ENCODE measurements at regions not wholly inside any gene's neighbourhood (a gene's known extent, or its start where the extent isn't known, plus 50 kb on each side); places are given as distances from the start of the nearest gene placed in this dataset.

DNA sequence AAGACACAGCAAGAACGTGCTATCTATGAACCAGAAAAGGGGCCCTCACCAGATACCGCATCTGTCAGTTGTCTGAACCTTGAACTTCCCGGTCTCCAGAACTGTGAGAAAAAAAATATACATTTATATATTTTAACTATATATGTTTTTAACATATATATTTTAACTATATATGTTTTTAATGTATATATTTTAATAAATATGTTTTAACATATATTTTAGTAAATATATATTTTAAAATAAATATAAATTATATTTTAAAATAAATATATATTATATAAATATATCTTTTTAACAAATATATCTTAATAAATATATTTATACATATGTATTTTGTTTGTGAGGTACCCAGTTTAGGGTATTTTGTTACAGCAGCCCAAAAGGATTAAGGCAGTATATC lies 958.2 kb upstream of the AUTS2 start:
- H2AFZ ChIP-seq (ENCODE audit: low read length) = no peak overlapping the region
- no peaks in the 10 kb centered on the region for H3K36me3 ChIP-seq (ENCODE audit: insufficient read depth, low read length)
- H3K4me3 ChIP-seq (ENCODE audit: insufficient read depth, low read length) = no peak overlapping the region
- TF ChIP-seq, protein P1, sequence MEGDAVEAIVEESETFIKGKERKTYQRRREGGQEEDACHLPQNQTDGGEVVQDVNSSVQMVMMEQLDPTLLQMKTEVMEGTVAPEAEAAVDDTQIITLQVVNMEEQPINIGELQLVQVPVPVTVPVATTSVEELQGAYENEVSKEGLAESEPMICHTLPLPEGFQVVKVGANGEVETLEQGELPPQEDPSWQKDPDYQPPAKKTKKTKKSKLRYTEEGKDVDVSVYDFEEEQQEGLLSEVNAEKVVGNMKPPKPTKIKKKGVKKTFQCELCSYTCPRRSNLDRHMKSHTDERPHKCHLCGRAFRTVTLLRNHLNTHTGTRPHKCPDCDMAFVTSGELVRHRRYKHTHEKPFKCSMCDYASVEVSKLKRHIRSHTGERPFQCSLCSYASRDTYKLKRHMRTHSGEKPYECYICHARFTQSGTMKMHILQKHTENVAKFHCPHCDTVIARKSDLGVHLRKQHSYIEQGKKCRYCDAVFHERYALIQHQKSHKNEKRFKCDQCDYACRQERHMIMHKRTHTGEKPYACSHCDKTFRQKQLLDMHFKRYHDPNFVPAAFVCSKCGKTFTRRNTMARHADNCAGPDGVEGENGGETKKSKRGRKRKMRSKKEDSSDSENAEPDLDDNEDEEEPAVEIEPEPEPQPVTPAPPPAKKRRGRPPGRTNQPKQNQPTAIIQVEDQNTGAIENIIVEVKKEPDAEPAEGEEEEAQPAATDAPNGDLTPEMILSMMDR (IDR thresholded peaks at IDR 0.05; ENCODE audit: extremely low read depth, low read depth, low read length) = no peak
- no peak overlapping the region for H3K27ac ChIP-seq (ENCODE audit: low read depth, low read length)
- no peak for DNase-seq (ENCODE audit: insufficient read length, low spot score, missing footprints)
- no peaks in the 10 kb centered on the region for H3K4me1 ChIP-seq (ENCODE audit: insufficient read depth, low read length)
- H4K20me1 ChIP-seq (ENCODE audit: insufficient read depth, low read length) = no peaks in the 10 kb centered on the region
- no peaks in the 10 kb centered on the region for H3K79me2 ChIP-seq (ENCODE audit: insufficient read depth, low read length)
- no peak overlapping the region for H3K4me2 ChIP-seq (ENCODE audit: insufficient read depth, low read length)
- no peaks in the 10 kb centered on the region for H3K27me3 ChIP-seq (ENCODE audit: insufficient read depth, low read length)
- no peaks in the 10 kb centered on the region for H3K9me3 ChIP-seq (ENCODE audit: low read depth, low read length)

DNA sequence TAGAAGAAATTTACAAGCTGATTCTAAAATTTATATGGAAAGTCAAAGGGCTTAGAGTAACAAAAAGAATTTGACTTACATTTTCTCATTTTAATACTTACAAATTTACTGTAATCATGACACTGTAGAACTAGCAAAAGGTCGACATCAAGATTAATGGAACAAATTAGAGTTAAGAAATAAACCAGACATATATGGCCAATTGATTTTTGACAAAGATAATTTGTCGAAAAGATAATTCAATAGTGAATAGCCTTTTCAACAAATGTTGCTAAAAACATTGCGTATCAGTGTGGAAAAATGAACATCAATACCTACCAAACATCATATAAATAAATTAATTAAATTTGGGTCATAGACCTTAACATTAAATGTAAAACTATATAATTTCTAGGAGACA lies 955.5 kb upstream of the AUTS2 start:
- Histone ChIP-seq H3K27ac (ENCODE audit: low read depth, low read length) (no peak overlapping the region), H3K79me2 (ENCODE audit: insufficient read depth, low read length) (no peaks in the 10 kb centered on the region), H3K4me1 (ENCODE audit: insufficient read depth, low read length) (no peaks in the 10 kb centered on the region), H4K20me1 (ENCODE audit: insufficient read depth, low read length) (no peaks in the 10 kb centered on the region), H3K4me2 (ENCODE audit: insufficient read depth, low read length) (no peak overlapping the region), H3K27me3 (ENCODE audit: insufficient read depth, low read length) (no peaks in the 10 kb centered on the region), H3K9me3 (ENCODE audit: low read depth, low read length) (no peaks in the 10 kb centered on the region), H2AFZ (ENCODE audit: low read length) (no peak overlapping the region), H3K4me3 (ENCODE audit: insufficient read depth, low read length) (no peak overlapping the region), H3K36me3 (ENCODE audit: insufficient read depth, low read length) (no peaks in the 10 kb centered on the region)
- DNase-seq (ENCODE audit: insufficient read length, low spot score, missing footprints) = no peak
- TF ChIP-seq, protein P1 (IDR thresholded peaks at IDR 0.05; ENCODE audit: extremely low read depth, low read depth, low read length) = no peak

DNA sequence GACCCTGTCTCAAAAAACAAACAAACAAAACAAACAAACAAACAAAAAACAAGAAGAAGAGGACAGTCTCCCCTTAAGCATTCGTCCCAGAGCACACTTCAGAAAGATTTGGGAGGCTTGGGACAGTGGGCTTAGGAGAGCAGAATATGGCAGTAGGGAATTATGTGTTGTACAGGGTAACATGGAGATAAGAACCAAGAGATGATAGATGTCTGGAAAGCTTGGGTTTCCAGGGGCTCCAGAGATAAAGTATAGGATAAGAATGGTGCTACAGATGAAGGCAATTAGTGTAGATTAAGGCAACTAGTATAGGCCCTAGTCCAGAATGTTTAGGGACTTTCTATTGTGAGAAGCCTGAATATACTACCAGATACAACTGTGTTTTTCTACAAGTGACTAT lies 934.9 kb upstream of the AUTS2 start:
- Histone ChIP-seq H3K4me3 (ENCODE audit: insufficient read depth, low read length) (no peak overlapping the region), H3K36me3 (ENCODE audit: insufficient read depth, low read length) (no peaks in the 10 kb centered on the region)

DNA sequence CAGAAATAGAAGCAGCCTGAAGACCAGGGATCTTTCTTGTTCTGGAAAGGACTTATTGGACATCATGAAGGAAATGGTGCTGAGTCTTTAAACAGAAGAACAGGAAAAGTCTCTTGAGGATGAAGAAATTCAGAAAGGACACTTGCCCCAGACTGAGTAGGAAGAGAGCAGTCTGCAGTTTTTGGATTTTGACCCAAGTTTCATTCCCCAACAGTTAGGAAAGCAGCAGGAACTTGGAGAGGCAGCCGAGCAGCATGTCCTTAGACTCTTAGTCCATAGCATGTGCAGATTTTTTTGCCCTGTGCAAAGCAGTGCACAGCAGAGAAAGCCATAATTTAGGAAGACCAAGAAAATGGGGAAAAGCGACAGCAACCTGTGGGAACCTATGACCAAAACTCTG lies 927.2 kb upstream of the AUTS2 start:
- H3K9me3 ChIP-seq (ENCODE audit: low read depth, low read length) = no peaks in the 10 kb centered on the region
- H2AFZ ChIP-seq (ENCODE audit: low read length) = no peak overlapping the region
- TF ChIP-seq, protein P1 (IDR thresholded peaks at IDR 0.05; ENCODE audit: extremely low read depth, low read depth, low read length) = no peak
- H3K4me2 ChIP-seq (ENCODE audit: insufficient read depth, low read length) = no peak overlapping the region
- no peak overlapping the region for H3K27ac ChIP-seq (ENCODE audit: low read depth, low read length)
- H3K79me2 ChIP-seq (ENCODE audit: insufficient read depth, low read length) = no peaks in the 10 kb centered on the region
- DNase-seq (ENCODE audit: insufficient read length, low spot score, missing footprints) = no peak
- no peak overlapping the region for H3K4me3 ChIP-seq (ENCODE audit: insufficient read depth, low read length)
- H3K4me1 ChIP-seq (ENCODE audit: insufficient read depth, low read length) = no peaks in the 10 kb centered on the region
- no peaks in the 10 kb centered on the region for H4K20me1 ChIP-seq (ENCODE audit: insufficient read depth, low read length)
- no peaks in the 10 kb centered on the region for H3K27me3 ChIP-seq (ENCODE audit: insufficient read depth, low read length)
- no peaks in the 10 kb centered on the region for H3K36me3 ChIP-seq (ENCODE audit: insufficient read depth, low read length)

More for the DNA sequence above, 934.9 kb upstream of the AUTS2 start:
- no peaks in the 10 kb centered on the region for H3K4me1 ChIP-seq (ENCODE audit: insufficient read depth, low read length)
- H3K4me2 ChIP-seq (ENCODE audit: insufficient read depth, low read length) = no peak overlapping the region
- H3K27me3 ChIP-seq (ENCODE audit: insufficient read depth, low read length) = no peaks in the 10 kb centered on the region
- H3K9me3 ChIP-seq (ENCODE audit: low read depth, low read length) = no peaks in the 10 kb centered on the region
- TF ChIP-seq, protein P1 (IDR thresholded peaks at IDR 0.05; ENCODE audit: extremely low read depth, low read depth, low read length) = no peak
- H2AFZ ChIP-seq (ENCODE audit: low read length) = no peak overlapping the region
- no peaks in the 10 kb centered on the region for H4K20me1 ChIP-seq (ENCODE audit: insufficient read depth, low read length)
- H3K27ac ChIP-seq (ENCODE audit: low read depth, low read length) = no peak overlapping the region
- DNase-seq (ENCODE audit: insufficient read length, low spot score, missing footprints) = no peak
- H3K79me2 ChIP-seq (ENCODE audit: insufficient read depth, low read length) = no peaks in the 10 kb centered on the region

All from osteoblast (primary cell).